ENCODE measurements at regions not wholly inside any gene's neighbourhood (a gene's known extent, or its start where the extent isn't known, plus 50 kb on each side); places are given as distances from the start of the nearest gene placed in this dataset.

DNA sequence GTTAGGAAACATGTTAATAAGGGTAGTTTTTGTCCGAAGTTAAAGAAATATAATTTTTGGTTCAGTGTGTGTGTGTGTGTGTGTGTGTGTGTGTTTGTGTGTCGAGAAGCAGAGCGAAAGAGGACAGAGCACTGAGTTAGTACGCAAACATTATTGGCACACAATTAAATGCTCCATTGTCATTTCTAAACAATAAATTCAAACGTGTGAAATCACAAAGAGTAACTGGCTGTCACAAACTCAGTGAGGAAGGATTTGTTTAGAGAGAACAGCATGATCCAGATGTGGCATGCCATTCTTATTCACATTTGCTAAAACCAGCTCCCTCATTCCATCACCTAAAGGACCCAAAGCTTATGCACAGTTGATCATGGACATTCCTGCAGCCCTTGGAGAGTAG, 970.8 kb downstream of the DTWD2 start:
- ChIA-PET POLR2A (no interaction called here), CTCF (interaction anchor here (1.0 kb wide), 1 partner anchor 563 kb away, joined by 5 read pairs; no protein-coding TSS in a partner anchor)
- DNase-seq (ENCODE audit: low spot score), result no peak
- no peak for ATAC-seq
- no peak overlapping the region for H3K4me3 Mint-ChIP-seq
- no peaks in the 10 kb centered on the region for H3K36me3 Mint-ChIP-seq
- H3K27me3 Mint-ChIP-seq (ENCODE audit: low read depth), result no peaks in the 10 kb centered on the region
- TF ChIP-seq SMAD4 (CRISPR knock-in tag; IDR thresholded peaks at IDR 0.05) (no peak), RORB (CRISPR knock-in tag; IDR thresholded peaks at IDR 0.05) (no peak), OVOL2 (CRISPR knock-in tag; IDR thresholded peaks at IDR 0.05; ENCODE audit: borderline replicate concordance) (no peak)
- TF ChIP-seq, protein P1, sequence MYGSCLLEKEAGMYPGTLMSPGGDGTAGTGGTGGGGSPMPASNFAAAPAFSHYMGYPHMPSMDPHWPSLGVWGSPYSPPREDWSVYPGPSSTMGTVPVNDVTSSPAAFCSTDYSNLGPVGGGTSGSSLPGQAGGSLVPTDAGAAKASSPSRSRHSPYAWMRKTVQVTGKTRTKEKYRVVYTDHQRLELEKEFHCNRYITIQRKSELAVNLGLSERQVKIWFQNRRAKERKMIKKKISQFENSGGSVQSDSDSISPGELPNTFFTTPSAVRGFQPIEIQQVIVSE (CRISPR knock-in tag; IDR thresholded peaks at IDR 0.05; ENCODE audit: borderline replicate concordance), result no peak
- no peaks in the 10 kb centered on the region for H3K9me3 Mint-ChIP-seq
- peaks cover 4% of the 10 kb centered on the region for H3K4me1 Mint-ChIP-seq
- H3K27ac Mint-ChIP-seq, result no peak overlapping the region

DNA sequence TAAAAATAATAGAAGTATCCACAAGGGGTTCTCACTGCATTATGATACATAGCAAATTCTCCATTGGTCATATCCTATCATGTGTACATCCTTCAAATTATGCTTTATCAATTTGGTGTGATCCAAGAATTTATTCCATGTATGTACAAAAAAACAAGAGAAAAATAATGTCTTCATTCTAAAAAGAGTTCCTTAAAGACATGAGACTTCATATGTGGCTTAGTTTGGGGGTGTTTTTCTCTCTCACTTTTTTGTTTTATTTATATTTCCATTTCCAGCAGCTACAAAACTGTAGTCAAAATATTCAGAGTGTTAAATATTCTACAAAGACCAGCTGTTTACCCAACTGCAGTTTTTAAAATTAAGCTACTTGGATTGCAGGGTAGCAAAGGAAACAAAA, 972.0 kb downstream of the DTWD2 start:
- H3K9me3 Mint-ChIP-seq, result no peaks in the 10 kb centered on the region
- ATAC-seq (no peak), DNase-seq (ENCODE audit: low spot score) (no peak)
- no peak overlapping the region for H3K27ac Mint-ChIP-seq
- no peaks in the 10 kb centered on the region for H3K27me3 Mint-ChIP-seq (ENCODE audit: low read depth)
- POLR2A ChIA-PET, result no interaction called here
- H3K4me3 Mint-ChIP-seq, result no peak overlapping the region
- no peaks in the 10 kb centered on the region for H3K36me3 Mint-ChIP-seq
- CTCF ChIA-PET, result no interaction called here
- peaks cover 4% of the 10 kb centered on the region for H3K4me1 Mint-ChIP-seq
- TF ChIP-seq, protein P1 (CRISPR knock-in tag; IDR thresholded peaks at IDR 0.05; ENCODE audit: borderline replicate concordance), result no peak
- no peak for TF ChIP-seq ATF1 (CRISPR knock-in tag; IDR thresholded peaks at IDR 0.05)
- no peak for TF ChIP-seq EMX1 (CRISPR knock-in tag; IDR thresholded peaks at IDR 0.05)
- TF ChIP-seq, protein P2, sequence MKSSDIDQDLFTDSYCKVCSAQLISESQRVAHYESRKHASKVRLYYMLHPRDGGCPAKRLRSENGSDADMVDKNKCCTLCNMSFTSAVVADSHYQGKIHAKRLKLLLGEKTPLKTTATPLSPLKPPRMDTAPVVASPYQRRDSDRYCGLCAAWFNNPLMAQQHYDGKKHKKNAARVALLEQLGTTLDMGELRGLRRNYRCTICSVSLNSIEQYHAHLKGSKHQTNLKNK (CRISPR knock-in tag; IDR thresholded peaks at IDR 0.05), result no peak
- TF ChIP-seq, protein P3, sequence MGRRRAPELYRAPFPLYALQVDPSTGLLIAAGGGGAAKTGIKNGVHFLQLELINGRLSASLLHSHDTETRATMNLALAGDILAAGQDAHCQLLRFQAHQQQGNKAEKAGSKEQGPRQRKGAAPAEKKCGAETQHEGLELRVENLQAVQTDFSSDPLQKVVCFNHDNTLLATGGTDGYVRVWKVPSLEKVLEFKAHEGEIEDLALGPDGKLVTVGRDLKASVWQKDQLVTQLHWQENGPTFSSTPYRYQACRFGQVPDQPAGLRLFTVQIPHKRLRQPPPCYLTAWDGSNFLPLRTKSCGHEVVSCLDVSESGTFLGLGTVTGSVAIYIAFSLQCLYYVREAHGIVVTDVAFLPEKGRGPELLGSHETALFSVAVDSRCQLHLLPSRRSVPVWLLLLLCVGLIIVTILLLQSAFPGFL (CRISPR knock-in tag; IDR thresholded peaks at IDR 0.05; ENCODE audit: borderline replicate concordance), result no peak
- no peak for TF ChIP-seq GRHL2 (CRISPR knock-in tag; IDR thresholded peaks at IDR 0.05; ENCODE audit: insufficient replicate concordance, severe bottlenecking)
- TF ChIP-seq, protein P4, sequence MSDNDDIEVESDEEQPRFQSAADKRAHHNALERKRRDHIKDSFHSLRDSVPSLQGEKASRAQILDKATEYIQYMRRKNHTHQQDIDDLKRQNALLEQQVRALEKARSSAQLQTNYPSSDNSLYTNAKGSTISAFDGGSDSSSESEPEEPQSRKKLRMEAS (CRISPR knock-in tag; IDR thresholded peaks at IDR 0.05), result no peak
- TF ChIP-seq, protein P5, sequence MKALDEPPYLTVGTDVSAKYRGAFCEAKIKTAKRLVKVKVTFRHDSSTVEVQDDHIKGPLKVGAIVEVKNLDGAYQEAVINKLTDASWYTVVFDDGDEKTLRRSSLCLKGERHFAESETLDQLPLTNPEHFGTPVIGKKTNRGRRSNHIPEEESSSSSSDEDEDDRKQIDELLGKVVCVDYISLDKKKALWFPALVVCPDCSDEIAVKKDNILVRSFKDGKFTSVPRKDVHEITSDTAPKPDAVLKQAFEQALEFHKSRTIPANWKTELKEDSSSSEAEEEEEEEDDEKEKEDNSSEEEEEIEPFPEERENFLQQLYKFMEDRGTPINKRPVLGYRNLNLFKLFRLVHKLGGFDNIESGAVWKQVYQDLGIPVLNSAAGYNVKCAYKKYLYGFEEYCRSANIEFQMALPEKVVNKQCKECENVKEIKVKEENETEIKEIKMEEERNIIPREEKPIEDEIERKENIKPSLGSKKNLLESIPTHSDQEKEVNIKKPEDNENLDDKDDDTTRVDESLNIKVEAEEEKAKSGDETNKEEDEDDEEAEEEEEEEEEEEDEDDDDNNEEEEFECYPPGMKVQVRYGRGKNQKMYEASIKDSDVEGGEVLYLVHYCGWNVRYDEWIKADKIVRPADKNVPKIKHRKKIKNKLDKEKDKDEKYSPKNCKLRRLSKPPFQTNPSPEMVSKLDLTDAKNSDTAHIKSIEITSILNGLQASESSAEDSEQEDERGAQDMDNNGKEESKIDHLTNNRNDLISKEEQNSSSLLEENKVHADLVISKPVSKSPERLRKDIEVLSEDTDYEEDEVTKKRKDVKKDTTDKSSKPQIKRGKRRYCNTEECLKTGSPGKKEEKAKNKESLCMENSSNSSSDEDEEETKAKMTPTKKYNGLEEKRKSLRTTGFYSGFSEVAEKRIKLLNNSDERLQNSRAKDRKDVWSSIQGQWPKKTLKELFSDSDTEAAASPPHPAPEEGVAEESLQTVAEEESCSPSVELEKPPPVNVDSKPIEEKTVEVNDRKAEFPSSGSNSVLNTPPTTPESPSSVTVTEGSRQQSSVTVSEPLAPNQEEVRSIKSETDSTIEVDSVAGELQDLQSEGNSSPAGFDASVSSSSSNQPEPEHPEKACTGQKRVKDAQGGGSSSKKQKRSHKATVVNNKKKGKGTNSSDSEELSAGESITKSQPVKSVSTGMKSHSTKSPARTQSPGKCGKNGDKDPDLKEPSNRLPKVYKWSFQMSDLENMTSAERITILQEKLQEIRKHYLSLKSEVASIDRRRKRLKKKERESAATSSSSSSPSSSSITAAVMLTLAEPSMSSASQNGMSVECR (CRISPR knock-in tag; IDR thresholded peaks at IDR 0.05; ENCODE audit: borderline replicate concordance), result no peak
- TF ChIP-seq, protein P6, sequence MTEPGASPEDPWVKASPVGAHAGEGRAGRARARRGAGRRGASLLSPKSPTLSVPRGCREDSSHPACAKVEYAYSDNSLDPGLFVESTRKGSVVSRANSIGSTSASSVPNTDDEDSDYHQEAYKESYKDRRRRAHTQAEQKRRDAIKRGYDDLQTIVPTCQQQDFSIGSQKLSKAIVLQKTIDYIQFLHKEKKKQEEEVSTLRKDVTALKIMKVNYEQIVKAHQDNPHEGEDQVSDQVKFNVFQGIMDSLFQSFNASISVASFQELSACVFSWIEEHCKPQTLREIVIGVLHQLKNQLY (CRISPR knock-in tag; IDR thresholded peaks at IDR 0.05), result no peak

DNA sequence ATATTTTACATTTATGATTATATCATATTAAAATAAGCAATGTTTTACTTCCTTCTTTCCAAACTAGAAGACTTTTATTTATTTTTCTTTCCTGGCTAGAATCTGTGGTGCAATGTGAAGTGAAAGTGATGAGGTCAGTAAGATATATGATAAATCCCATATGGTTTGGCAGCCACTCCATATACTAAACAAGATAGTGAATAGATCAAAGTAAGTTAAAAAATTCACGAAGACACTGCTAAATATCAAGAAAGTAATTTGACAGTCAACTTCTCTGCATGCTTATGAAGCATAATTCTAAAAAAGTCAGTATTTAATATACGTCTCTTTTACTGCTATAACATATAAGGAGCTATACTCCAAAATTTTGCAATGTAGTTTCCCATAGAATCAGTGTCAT, 972.8 kb downstream of the DTWD2 start:
- Mint-ChIP-seq H3K4me1 (peaks cover 4% of the 10 kb centered on the region), H3K36me3 (no peaks in the 10 kb centered on the region), H3K4me3 (no peak overlapping the region), H3K27ac (no peak overlapping the region), H3K9me3 (no peaks in the 10 kb centered on the region), H3K27me3 (ENCODE audit: low read depth) (no peaks in the 10 kb centered on the region)
- TF ChIP-seq TEAD1 (CRISPR knock-in tag; IDR thresholded peaks at IDR 0.05) (no peak), SOX15 (CRISPR knock-in tag; IDR thresholded peaks at IDR 0.05) (no peak), PRRX2 (CRISPR knock-in tag; IDR thresholded peaks at IDR 0.05) (no peak), GTF2I (CRISPR knock-in tag; conservative IDR thresholded peaks at IDR 0.05) (no peak), CREM (CRISPR knock-in tag; IDR thresholded peaks at IDR 0.05) (no peak)
- TF ChIP-seq, protein P7, sequence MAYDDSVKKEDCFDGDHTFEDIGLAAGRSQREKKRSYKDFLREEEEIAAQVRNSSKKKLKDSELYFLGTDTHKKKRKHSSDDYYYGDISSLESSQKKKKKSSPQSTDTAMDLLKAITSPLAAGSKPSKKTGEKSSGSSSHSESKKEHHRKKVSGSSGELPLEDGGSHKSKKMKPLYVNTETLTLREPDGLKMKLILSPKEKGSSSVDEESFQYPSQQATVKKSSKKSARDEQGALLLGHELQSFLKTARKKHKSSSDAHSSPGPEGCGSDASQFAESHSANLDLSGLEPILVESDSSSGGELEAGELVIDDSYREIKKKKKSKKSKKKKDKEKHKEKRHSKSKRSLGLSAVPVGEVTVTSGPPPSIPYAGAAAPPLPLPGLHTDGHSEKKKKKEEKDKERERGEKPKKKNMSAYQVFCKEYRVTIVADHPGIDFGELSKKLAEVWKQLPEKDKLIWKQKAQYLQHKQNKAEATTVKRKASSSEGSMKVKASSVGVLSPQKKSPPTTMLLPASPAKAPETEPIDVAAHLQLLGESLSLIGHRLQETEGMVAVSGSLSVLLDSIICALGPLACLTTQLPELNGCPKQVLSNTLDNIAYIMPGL (CRISPR knock-in tag; IDR thresholded peaks at IDR 0.05), result no peak
- TF ChIP-seq, protein P4 (CRISPR knock-in tag; IDR thresholded peaks at IDR 0.05), result no peak
- TF ChIP-seq, protein P8, sequence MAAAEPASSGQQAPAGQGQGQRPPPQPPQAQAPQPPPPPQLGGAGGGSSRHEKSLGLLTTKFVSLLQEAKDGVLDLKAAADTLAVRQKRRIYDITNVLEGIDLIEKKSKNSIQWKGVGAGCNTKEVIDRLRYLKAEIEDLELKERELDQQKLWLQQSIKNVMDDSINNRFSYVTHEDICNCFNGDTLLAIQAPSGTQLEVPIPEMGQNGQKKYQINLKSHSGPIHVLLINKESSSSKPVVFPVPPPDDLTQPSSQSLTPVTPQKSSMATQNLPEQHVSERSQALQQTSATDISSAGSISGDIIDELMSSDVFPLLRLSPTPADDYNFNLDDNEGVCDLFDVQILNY (CRISPR knock-in tag; IDR thresholded peaks at IDR 0.05), result no peak
- ATAC-seq, result no peak
- ChIA-PET CTCF (no interaction called here), POLR2A (no interaction called here)
- no peak for DNase-seq (ENCODE audit: low spot score)
